ENCODE measurements at regions not wholly inside any gene's neighbourhood (a gene's known extent, or its start where the extent isn't known, plus 50 kb on each side); places are given as distances from the start of the nearest gene placed in this dataset.

DNA sequence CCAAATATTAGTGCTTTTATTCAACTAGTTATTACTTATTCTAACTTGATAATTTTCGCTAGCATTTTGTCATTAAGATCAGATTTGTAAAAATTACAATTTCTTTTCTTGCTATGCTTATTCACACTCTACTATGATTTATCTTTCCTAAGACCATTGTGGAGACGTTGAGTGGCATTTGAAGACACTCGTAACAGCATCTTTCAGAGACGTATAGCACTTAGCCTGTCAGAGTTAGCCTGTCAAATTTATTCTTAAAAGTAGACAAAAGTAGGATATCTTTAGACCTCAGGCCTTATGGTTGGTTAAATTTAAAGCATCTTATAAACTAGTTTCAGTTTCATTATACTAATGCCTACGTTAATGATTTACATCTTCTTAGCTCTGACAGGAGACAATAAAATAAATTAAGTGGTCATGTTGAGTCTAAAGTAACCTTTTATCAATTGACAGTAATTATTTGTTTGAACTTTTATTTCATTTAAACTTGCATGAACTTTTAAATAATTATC, 1410.1 kb downstream of the MRPL39 start:
- DNase-seq, result no peak

DNA sequence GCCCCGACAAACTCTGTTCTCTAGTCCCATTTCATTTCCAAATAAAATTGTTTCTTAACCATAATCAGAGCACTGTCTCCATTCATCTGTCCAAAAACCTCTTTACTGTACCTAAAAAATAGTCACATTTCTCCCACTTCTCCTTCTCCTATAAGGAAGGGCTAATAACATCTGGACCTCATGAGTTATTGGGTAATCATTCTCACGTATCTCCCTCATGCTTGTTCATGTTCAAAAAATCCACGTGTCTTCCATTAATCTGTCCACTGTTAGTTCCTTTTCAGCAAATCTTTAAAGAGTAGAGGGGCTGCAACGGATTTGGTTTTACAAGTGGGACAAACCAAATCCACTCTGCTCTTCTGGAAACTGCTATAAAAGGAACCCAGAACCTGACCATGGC, 1418.8 kb downstream of the MRPL39 start:
- DNase-seq, result no peak

DNA sequence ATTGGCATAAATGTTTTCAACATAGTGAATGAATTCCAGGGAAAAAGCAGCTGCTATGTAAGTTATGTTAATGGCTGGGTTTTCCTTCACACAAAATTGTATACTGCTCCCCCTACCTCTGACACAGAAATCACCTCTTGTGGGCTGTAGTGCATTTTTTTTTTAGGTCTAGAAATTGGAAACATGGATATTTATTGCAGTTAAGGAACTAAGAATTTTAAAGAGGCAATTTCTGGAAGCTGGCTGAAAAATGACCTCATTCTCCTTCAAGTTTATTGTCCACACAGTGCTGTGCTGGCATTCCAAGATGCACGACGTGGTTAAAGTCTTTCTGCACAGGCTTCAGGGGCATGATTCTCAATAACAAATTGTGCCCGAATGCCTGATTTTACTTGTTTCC, 1424.2 kb downstream of the MRPL39 start:
- DNase-seq, result no peak

DNA sequence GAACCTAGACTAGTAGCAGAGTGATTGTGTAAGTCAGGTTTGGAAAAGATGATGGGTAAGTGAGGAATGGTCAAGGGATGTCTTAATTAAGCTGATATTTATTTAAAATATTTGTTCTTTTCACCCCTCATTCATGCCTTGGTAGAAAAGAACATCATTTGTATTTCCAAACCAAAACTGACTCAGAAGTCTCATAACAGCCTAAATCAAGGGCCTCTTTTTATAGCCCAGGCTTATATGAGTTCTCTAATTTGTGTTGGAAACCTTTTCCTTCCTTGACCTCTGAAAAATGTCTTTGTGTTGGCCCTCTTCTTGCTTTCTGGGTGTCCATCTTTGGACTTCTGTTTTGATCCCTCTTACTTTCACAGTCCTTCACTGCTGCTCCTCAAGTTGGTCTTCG, 1428.2 kb downstream of the MRPL39 start:
- no peak for DNase-seq

DNA sequence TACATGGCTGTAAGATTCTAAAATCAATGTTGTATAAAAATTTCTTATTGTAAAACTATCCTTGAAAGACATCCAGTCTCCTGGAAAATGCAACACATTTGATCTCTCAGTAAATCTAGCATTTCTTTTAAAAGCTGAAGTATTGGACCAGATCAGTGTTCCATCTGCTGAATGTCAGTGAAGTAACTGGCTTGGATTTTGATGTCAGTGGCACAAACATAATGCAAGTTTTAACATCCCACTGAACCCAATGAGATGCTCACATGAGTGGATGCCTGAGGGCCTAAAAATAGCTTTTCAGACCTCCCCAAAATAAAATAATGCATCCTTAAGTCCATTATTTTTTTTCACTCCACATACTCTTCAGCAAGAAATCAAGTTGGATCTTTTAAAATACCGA, 1432.2 kb downstream of the MRPL39 start:
- DNase-seq, result no peak

DNA sequence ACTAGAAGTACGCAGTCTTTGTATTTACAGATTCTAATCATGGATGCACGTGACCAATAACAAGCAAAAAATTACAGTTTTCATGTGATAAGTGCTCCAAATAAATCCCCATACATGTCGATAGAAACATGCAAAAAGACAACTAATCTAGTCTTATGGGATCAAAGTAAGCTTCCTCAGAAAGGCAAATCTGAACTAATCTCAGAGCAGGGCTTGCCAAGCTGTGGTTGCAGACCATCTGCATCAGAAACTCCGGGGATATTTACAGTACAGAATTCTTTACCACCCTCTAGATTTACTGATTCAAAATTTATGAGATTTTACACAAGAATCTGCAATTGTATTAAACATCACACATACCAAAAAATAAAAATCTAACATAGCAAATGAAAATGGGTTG, 1435.5 kb downstream of the MRPL39 start:
- DNase-seq, result no peak

DNA sequence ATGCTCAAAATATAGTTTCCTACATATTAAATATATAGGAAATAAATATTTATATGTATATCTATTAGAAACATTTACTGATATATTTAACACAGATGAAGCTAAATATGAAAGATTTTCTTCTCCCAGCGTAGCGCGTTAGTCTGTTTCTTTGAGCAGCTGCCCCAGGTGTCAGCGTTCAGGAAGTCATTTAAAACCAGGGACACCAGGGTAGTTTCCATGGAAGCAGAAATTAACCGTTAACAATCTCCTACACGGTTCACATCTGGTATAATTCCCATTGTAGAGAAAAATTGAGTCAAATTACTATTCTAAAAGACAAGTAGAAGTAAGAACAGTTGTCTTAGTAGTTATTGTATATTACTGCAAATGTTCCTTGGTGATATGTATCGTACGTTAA, 1443.7 kb downstream of the MRPL39 start:
- no peak for DNase-seq

DNA sequence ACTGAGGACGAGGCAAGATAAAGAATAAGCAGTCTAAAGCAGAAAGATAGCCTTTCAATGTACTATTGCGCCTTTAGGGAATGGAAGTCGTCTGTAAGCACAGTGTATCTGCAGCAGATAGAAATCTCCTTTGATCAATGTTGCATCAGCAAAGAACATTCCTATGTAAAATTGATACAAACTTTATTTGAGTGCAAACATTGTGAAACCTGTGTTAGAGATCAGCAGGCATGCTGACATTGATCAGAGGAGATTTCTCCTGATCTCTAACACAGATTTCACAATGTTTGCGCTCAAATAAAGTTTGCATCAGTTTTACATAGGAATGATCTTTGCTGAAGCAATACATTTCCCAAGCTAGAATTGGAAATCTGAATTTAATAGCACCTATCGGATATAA, 1446.8 kb downstream of the MRPL39 start:
- DNase-seq, result no peak

DNA sequence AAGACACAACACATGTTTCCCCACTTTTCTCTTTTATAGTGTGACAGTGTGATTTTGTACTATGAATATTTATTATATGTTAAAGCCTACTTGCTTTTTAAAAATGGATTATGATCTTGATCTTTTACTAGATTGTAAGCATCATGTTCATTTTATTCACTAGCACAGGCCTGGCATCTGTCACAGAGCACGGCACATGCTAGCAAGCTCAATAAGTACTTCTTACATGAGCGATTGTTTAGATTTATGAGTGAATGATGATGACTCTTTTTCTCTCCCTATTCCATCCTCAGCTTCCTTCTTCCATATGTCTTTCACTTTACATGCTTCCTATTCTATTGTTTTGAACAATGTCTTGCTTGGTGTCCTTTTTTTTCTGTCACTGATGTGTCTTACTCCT, 1454.1 kb downstream of the MRPL39 start:
- no peak for DNase-seq

DNA sequence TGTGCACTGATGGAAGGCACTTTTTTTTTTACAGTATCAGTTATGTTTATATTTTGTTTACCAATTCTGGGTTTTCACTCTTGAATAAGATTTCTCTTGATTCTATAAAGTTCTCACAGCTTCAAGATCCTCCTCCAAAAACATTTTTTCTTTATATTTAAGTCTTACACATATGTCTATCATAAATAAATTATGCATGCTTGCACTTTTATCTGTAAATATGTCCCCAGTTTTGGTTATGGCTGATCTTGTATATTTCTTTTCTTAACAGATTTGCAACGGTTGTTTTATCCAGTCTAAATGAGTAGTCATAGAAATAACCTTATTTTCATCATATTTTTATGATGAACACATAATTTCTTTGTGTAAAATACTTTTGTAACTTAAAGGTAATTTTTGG, 1456.5 kb downstream of the MRPL39 start:
- no peak for DNase-seq

DNA sequence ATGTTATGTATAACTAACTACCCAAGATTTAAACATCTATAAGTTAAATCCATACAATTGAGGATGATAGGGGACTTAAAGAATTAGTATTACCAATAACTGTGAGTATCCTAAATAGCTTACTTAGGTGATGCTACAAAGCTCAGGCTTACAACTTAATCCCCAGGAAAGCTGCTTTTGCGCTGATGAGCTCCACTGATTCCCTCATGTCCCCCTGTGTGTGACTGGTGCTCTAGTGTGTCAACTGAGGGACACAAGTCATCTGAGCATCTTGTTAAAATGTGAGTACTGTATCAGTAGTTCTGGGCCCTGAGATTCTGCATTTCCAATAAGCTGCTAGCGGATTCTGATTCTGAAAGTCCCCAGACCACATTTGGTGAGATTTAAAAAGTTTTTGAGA, 1458.8 kb downstream of the MRPL39 start:
- DNase-seq, result no peak

DNA sequence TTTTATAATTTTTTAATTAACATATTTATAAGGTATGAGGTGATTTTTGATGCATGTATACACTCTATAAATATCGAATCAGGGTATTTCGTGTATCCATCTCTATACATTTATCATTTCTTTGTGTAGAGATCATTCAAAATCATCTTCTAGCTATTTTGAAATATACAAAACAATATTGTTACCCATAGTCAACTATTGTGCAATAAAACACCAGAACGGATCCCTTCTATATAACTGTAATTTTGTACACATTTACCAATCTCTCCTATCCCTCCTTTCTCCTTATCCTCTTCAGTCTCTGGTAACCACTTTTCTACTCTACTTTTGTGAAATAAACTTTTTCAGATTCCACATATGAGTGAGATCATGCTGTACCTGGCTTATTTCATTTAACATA, 1459.6 kb downstream of the MRPL39 start:
- no peak for DNase-seq

DNA sequence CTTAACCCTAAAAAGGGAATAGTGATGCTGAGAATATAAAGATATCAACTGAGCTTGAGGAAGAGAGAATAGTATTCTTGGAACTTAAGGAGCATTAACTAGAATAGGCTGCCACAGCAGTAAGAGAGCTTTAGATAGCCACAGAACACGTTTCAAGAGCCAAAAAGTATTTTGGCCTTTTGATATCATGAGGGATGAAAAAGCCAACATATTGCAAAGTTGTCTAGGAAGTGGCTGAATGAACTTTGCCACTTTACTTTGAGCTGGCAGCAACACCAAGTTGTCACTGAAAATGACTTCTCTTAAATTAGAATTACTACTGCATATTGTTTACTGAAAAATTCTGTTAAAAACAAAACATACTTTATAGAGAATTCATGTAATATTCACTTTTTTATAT, 1476.2 kb downstream of the MRPL39 start:
- no peak for DNase-seq

DNA sequence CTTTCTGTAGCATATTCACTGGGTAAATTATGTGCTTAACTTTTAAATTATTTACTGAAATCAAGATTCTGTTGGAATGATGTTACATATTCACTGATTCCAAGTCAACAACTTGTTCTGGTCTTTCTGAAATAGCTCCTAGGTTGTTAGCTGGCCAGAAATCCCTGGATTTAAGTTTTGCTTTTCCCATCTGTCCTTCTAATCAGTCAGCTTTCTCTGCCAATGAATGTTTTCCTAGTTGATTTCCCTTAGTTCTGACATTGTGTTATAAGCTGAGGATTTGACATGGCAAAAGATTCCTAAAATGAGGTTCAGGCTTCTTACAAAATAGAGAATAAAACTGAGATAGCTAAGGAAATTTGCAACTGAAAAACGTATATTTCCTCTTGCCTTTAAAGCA, 1479.6 kb downstream of the MRPL39 start:
- no peak for DNase-seq

DNA sequence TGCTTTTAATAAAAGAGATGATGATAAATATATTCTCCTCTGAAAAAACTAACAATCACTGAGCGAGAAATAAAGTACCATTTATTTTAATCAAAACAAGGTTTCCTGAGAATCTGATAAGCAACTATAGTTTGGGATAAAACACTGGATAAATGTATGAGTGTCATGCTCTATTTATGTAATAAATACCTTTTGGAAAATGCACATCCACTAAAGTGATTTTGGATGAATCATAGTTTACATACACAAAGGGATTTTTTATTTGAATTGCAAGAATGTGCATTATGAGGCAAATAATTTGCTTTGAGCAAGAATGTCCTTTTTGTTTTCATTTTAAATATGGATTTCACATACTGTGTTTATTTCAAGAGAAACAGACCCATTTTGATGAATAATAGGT, 1483.5 kb downstream of the MRPL39 start:
- DNase-seq, result no peak

DNA sequence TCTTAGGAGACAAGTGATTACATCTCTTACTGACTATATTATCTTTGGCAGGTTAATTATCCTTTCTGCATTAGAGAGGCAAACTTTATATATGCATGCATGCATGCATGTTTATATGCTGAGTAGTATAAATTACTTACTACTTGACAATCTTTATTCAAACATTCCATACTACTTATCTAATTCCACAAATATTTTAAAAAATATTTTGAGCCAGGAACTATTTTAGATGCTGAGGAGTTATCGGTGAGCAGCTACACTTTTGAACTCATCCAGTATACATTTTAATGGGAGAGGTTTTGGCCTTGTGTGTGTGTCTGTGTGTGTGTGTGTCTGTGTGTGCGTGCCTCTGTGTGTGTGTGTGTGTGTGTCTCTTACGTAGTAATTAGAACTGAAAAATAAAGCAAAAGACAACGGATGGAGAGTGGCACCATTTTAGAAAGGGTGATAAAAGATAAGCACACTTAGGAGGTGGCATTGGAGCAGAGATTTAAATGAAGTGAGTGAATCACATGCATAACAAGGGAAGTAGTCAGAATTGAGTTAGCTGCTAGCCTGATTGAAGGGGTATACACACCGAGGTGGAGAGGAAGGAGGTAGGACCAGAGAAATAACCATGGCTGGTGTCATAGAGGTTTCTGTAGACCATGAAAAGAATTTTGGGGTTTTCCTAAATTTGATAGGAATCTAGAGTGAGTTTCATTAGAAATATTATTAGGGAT, 1488.4 kb downstream of the MRPL39 start:
- no peak for DNase-seq

DNA sequence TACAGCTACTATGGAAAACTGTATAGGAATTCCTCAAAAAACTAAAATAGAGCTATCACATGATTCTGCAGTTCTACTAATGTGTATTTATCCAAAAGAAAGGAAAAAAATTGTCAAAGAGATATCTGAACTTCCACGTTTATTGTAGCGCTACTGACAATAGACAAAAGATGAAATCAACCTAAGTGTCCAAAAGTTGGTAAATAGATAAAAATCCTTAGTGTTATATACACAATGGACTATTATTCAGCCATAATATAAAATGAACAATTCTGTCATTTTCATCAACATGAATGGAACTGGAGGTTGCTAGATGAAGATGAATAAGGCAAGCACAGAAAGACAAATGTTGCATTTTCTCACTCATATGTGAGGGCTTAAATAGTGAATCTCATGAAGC, 1492.1 kb downstream of the MRPL39 start:
- no peak for DNase-seq

DNA sequence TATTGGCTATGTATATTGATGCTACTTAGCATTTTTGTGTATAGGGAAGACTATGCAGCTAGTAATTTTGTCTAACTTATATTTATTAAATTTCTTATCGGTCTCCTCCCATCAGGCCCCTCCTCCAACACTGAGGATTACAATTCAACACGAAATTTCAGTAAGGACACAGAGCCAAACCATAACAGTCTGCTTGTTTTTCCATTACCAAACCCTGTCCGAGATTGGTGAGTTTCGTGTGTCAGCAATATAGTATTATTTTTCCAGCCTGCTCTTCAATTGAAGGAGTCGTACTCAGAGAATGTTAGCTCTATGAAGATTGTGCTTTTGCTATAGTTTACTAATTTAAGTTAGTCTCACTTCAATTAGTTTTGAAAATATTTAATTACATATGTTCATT, 1495.3 kb downstream of the MRPL39 start:
- DNase-seq, result no peak

DNA sequence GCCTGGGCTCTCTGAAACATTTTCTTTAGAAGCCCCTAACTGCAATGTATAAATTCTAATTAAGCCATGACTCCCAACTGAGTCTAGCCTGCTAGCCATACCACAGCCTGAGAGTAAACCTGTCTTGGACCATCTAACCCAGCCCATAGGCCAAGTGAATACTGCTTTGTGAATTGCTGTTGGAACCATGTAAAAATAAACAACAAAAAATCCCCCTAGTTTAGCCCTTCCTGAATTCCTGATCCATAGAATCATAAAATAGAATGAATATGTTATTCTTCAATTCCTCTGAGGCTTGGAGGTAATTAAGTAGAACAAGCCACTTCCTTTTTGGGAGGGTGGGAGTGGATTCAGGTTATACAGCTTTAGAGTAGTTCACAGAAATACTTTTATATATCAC, 1496.4 kb downstream of the MRPL39 start:
- no peak for DNase-seq

DNA sequence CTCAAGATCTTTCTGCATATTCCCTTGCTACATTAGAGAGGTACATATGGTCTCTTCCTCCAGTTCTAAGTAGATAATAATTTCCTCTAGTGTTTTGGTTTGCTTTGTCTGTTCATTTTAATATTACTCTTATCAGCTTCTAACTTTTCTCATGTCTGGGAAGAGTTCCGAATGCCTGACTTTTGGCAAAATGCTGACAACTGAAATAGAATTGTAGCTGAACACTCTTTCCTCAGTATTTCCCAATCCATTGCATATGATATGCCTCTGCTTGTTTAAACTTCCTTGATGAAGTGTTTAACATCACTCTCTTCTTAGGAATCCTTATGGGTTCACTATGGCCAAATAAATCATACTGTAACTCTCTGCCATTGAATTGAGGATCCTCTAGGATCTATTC, 1510.1 kb downstream of the MRPL39 start:
- no peak for DNase-seq

DNA sequence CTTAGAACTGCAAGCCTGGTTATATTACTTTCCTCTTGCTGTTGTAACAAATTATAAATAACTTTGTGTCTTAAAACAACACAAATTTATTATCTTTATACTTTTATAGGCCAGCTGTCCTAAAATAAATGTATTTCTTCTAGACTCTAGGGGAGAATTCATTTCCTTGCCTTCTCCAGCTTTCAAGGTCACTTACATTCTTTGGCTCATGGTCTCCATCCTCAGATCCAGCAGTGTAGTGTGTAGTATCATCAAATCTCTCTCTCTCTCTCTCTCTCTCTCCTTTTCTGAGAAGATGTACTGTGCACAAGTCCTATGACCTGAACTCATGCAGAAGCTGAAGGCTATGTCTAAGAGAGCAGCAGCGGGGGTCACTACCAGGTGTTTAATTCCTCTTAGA, 1510.6 kb downstream of the MRPL39 start:
- no peak for DNase-seq

DNA sequence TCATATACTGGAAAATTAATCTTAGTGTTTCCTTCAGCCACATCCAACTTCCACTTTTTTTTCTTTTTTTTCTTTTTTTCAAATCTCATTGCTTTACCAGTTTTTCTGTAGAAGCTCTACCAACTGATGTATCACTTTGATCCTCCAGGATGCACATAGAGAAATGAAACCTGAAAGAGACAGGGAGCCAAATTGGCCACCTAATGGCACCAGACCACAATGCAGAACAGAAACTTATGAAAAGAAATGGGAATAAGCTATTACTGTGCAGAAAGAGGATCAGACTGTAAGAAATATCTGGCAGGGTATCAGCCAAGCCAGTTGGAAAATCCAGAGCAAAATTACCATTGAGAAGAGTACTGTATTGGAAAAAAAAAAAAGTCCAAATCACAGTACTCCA, 1514.2 kb downstream of the MRPL39 start:
- no peak for DNase-seq

DNA sequence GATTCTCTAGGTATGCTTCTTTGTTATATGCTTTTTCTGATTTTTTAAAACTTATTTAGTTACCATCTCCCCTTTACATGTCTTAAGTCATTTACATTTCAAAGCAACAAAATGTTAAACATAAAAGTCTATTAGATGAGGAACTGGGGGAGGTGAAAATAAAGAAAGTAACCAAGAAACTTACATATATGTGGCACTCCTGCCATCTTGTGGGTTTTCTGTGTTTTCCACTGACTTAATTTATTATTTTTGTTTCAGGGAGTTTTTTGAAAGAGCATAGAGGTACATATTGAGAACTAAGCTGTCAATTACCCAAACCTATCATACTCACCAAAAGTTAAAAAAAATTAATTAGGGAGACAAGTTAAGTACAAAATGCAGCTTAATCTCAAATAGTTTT, 1531.1 kb downstream of the MRPL39 start:
- no peak for DNase-seq

DNA sequence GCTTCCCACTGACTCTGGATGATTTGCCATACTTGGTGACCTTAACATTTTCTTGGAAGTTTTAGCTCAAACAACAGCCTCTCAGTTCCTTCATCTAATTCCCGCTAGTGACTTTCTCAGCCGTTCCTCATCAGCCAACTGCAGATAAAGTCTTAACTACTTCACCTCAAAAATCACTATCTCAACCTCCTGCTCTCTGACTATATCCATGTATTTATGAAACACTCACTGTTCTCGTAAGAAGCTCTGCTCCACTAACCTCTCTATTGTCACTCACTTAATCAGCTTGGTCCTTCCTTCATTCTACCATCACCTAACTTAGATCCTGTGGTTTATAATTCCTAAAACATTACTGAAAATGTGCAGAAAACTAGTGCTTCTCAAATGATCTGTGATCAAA, 1551.6 kb downstream of the MRPL39 start:
- no peak for DNase-seq

DNA sequence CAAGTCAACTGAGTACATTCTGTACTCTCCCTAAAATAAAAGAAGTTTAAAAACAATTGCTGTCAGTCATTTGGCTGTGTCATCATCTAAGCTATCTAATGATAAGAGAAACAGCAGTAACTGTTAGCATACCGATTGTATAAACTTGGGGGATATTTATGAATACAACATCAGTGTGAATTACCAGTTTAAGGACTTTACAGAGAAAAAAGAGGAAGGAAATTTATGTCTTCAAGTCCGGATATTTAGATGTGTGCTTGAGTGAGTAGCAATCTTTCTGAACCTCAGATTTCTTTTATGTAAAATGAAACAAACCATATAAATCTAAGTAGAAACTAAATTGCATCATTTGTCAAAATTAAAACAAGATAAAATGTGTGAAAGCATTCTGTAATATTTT, 1557.0 kb downstream of the MRPL39 start:
- DNase-seq, result no peak

All from CD4-positive, alpha-beta T cell treated with Interferon alpha-2 for 1 hour (primary cell).